Activated CD8-positive, alpha-beta memory T cell treated with anti-CD3 and anti-CD28 coated beads for 24 hours (primary cell): ENCODE measurements at regions not wholly inside any gene's neighbourhood (a gene's known extent, or its start where the extent isn't known, plus 50 kb on each side); places are given as distances from the start of the nearest gene placed in this dataset.
"Not testable (repeated sequence)": the region's sequence is repeated elsewhere in the genome, so short reads cannot be mapped to it uniquely, and the experiment has no call there.

Experiments
- DNase-seq: peaks from one replicate; pipeline ENCODE4 v3.0.0-alpha.2; 2020

DNA sequence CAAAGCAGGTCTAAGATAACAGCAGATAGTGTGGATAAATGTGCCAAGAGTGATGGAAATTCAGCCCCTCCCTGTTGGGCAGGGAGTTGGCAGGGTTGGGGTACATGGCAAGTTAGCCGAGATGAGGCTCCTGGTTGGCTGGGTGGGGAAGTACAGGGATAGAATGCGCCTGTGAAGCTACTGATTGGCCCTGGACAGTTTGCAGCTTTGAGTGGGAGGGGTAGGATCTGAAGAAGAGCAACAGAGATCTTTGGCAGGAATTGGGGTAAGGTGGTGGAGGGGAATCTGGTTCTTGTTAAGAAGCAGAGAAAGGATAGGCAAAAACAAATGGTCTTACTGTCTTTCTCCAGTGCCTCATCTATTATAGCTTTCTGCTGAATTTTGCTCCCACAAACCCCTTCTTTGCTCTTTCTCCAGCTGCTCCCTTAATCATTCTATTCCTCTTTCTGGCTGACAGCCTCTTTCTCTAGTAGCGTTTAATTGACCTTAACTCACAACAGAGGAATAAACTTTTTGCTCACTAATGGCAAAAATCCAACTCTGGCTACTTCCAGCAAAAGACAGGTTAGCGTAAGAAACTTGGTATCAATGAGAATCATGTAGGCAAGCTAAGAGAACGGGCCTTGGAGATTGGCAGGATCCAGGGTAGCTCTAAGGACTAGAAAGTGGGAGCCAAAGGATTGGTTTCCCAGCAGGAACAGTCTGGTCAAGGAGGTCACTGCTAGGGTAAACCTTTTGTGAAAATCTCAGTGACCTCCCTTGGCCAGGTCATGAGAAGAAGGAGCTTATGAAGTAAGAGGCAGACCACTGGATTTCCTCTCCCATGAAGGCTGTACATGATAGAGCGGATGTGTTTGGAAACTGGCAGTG lies 86.3 kb upstream of the CARMIL1 start:
- no peak for DNase-seq

DNA sequence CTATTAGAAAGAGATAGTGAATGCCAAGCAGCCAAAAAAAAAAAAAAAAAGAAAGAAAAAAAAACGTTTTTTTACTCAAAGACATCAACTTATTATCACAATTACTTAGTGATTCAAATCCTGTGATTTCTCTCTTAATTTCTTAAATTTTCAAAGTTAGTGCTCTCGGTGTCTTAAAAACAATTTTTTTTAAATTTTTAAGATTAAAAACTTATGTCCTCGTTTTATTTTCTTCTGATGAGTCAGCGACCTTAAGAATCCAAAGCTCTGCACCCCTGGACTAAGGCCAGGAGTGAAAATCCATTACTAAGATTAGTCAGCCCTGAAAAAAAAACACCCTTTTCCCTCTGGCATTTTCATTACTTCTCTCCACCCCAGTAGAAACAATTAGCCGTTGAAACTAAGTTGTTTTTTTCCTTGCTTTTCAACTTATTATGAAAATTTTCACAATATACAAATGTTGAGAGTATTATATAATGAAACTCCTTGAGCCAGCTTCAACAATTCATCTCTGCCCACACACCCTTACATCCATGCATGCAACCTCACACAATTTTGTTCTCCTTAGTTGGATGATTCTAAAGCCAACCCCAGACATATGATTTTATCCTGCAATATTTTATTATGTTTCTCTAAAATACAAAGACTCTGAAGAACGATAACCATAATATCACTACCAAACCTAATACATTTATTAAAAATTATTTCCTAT lies 85.6 kb upstream of the CARMIL1 start:
- no peak for DNase-seq

DNA sequence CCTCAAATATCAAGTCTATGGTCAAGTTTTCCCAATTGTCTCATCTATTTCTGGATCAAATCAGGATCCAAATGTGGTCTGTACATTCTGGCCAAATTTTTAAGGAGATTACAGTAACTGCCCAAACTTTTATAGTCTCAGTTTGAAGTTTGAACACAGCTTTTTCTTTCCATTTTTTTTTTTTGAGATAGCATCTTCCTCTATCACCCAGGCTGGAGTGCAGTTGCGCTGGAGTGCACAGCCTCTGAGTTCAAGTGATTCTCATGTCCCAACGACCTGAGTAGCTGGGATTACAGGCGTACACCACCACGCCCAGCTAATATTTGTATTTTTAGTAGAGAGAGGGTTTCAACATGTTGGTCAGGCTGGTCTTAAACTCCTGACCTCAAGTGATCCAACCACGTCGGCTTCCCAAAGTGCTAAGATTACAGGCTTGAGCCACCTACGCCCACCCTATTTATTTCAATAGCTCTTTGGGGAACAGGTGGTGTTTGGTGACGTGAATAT lies 84.9 kb upstream of the CARMIL1 start:
- DNase-seq = no peak

DNA sequence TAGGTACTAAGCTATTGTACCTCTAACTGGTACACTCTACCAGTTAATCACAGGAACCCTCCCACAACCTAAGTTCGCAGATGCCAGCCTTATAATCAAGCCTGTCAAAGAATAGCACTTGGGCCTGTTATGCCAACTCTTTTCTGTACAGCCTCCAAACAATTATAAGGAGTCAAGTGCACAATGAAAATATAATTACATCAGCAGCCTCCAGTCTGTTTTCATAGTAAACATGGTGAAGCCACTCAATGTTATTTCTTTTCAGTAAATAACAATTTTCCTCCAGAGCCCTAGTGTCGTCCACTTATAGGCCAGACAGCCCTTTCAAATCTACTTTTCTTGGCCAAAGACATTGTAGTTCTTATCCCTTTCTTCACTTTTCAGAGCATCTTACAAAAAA lies 82.7 kb upstream of the CARMIL1 start:
- DNase-seq = no peak

DNA sequence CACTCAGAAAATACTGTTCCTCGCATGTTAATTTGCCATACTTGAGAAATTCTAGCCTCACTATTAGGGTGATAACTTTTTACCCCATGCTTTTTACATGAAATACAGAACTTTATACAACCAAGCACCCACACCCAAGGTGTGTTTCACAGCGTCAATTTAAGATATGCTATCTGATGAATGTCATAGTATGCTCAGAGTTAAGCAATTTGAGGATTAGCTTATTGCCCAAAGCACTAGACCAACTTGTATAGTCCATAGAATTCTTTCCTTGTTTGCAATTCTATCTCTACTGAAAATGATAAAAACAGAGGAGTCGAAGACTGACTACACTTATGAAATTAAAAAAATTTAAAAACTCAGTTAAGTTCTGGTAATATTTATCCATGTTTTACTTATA lies 82.1 kb upstream of the CARMIL1 start:
- DNase-seq = no peak

DNA sequence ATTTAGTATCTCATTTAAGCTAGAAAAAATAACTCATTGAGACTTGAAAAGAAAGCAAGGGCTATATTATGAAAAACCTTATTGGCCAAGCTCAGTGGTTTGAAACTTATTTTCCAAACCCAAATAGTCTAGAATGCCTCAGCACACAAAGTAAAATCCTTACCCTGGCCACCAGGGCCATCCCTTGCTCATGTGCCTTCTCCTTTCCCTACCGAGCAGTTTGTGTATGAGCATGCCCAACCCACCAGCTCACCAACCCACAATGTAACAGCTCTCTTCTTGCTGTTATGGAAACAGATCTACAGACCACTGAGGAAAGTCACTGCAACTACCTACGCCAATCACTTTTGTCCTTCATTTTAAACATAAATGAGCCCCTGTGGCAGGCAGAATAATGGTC lies 79.6 kb upstream of the CARMIL1 start:
- no peak for DNase-seq

DNA sequence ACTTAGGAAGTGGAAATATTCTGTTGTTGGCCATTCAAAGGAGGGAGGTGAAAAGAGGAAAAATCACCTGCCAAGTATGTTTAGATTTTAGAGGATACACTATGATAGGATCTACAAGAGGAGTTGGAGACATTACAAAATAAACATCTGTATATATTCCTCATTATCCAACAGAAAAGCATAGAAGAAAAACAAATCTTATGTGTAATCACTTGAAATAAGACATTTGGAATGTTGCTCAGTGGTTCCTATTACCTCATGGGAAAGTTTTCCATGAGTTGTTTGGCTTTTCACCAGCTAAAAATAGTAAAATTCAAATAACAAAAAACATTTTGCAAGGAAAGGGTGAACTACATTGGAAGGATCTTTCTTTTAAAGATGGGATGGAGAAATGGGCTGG lies 76.7 kb upstream of the CARMIL1 start:
- DNase-seq = no peak

DNA sequence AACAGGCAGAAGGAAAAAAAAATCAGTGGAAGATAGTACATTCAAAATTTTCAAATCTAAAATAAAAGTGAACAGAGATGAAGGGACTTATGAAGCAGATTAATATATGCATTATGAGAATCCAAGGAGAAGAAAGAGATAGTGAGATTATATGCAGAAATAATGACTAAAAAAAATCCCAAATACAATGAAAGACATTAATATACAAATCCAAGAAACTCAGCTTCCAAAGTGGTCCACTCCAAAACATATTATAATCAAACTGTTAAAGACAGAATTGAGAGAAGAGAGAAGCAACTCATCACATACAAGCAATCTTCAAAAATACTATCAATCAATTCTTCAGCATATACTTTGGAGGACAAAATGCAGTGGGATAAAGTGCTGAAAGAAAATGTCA lies 73.5 kb upstream of the CARMIL1 start:
- DNase-seq = no peak

DNA sequence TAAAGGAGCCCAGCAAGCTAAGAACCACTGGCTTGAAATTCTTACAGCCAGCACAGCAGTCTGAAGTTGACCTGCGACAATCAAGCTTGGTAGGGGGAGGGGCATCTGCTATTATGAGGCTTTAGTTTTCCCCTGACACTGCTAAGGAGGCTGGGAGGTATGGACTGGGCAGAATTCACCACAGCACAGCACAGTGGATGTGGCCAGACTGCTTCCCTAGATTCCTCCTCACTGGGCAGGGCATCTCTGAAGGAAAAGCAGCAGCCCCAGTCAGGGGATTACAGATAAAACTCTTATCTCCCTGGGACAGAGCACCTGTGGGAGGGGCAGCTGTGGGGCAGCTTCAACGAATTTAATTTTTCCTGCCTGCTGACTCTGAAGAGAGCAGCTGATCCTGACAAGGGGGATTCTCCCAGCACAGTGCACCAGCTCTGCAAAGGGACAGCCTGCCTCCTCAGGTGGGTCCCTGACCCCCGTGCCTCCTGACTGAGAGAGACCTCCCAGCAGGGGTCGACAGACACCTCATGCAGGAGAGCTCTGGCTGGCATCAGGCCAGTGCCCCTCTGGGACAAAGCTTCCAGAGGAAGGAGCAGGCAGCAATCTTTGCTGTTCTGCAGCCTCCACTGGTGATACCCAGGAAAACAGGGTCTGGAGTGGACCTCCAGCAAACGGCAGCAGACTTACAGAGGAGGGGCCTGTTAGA lies 71.6 kb upstream of the CARMIL1 start:
- not testable (repeated sequence) for DNase-seq

DNA sequence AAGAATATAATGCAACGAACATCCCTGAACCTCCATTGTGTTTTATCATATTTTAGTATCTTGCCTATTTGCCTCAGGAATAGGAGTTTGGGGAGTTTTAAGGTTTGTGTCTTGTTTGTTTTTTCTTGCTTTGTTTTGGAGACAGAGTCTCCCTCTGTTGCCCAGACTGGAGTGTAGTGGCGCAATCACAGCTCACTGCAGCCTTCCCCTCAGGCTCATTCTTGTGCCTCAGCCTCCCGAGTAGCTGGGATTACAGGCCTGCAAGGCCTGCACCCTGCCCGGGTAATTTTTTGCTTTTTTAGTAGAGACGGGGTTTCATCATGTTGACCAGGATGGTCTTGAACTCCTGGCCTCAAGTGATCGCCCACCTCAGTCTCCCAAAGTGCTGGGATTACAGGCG lies 63.3 kb upstream of the CARMIL1 start:
- no peak for DNase-seq

DNA sequence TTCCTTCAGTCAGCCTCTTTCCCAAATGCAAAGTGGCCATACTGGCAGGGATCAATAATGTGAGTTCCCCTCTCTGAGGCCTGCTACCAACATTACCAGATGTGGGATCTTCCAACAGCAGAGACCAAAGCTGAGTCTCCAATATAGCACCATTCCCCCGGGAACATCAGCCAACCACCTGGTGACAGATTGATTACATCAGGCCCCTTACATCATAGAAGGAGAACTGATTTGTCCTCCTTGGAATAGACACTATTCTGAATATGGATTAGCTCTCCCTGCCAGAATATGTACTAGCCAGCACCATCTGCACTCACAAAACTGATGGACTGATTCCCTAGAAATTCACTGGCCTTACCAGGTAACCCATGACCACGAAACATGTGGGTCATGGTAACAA lies 61.9 kb upstream of the CARMIL1 start:
- DNase-seq = no peak

DNA sequence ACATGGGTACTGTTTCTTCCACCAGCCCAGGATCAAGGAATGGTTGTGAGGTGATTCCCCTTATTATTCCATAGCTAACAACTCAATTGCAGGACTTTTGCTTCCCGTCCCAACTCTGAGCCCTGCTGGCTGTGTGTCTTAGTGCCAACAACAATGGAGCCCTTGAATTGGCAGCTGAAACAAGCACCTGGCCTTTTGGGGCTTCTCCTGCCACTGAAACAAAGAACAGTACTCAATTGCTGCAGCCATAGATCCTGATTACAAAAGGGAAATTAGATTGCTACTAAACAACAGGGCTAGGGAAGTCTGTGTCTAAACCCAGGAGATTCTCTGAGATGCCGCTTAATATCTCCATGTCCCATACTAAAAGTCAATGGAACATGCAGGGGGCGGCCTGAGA lies 61.3 kb upstream of the CARMIL1 start:
- DNase-seq = no peak

DNA sequence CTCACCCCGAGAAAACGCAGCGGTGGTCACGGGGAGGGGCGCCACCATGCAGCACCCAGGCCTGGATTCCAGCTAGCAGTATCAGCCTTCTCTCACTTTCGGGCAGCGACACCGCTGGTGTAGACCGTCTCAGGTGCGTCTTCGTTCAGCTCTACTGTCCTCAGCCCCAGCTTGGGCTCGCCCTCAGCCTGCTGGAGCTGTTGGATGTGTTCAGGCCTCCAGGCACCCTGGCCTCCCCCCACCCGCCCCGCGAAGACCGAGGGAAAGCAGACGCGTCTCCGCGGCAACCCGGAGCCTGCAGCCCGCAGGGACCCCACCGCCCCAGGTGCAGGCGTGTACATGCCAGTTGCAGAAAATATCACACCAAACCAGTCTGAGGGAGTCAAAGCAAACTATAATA lies 60.8 kb upstream of the CARMIL1 start:
- DNase-seq = no peak

DNA sequence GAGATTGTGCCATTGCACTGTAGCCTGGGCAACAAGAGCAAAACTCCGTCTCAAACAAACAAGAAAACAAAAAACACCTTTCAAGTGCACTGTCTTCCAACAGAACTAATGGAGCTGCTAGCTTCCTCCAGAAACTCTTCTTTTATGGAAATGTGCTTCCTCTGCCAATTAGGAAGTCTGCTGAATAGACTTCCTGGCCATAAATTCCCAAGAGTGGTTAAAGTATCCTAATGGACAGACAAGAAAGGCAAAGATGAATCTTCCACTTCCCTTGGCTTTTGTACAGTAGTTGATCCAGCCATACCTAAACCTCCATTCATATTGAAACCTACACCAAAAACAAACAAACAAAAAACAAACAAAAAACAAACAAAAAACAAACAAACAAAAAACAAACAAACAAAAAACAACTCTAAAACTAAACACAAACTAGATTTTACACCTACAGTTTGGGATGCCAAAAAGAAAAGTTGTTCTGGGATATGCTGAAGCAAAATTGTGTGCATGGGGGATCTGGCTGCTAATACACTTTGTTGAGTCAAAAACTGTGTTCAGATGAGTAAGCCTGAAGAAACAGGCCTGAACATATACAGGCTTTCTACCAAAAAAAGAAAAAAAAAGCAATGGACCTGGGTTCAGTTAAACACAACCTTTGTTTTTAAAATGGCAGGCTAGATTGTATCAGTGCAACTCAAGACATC lies 59.8 kb upstream of the CARMIL1 start:
- DNase-seq = no peak

DNA sequence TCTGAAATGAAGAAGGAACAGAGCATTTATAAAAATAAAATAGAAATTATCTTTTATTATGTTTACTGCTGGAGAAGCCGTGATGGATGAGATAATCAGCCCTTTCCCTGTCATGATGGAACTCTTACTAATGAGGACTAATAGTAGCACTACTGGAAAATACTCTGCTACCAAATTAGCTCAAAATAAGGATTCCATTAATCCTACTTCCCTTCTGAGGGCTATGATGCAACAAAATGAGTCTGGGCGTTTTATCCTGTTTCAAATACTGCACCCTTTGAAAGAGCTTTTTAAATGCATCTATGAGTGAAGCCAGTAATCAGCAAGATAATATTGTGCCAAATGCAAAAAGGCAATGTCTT lies 59.3 kb upstream of the CARMIL1 start:
- DNase-seq = no peak

DNA sequence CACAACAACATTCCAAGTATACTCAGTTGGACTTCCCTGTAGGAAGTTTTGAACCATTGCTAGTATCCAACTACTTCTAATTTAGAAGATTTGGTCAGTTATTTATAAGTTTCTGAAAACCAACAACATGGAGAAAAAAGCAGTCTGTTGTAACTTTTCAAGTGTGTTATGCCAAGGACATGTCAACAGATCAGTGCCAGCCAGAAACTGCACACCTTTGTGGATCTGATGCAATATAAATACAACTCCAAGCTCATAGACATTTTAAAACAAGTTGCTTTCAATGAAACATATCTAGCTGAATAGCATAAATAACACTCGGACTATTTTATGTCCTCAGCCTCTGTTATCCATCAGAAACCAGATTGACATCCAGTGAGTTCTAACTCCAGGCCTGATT lies 58.3 kb upstream of the CARMIL1 start:
- no peak for DNase-seq

DNA sequence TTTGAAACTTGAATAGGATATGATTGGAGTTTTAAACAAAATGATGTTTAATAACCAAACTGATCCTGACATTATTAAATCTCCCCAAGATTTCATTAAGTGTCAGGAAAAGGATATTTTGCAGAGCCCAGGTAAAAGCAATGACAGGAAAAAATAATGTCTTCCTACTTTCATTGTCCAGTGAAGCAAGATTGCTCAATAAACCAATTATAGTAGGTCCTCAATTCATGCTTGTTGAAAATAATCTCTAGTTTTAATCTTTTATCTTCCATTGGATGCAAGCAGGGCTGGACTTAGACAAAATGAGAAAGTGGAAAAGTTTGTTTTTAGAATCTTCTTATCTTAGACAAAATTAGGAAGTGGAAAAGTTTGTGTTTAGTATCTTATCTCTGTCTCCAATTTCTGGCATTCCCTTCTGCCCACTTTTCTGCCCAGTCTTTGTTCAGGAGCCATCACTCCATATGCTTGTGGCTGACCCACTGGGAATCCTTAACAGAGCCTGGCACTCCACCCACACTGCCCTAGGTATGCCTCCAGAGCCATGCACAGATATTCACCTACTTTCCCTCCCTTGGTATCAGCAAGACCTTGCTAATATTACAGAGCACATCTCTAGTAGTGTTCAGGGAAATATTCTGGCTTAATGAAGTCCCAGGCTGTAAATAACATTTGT lies 57.0 kb upstream of the CARMIL1 start:
- no peak for DNase-seq

DNA sequence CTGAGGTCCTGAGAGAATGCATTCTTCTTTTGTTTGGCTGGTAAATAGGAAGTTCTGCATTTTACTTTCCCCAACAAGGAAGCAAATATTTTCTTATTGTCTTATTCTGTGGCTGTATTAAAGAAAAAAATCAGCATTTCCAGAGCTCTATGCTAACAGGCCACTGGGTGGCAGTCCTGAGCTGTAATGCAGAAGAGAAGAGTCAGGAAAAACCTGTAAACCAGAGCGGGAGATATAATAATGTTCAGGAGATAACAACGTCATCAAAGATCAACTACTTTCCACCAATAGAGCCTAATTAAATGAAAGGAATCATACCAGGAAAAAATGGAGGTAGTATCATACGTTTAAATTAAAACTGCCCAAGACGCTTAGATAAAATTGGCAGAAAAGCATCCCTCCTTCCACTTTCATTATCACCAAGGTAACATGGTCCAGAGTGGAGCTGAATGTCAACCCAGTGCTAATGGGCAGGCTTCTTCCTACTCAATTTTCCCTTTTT lies 55.6 kb upstream of the CARMIL1 start:
- peak; percentile 83 for DNase-seq

DNA sequence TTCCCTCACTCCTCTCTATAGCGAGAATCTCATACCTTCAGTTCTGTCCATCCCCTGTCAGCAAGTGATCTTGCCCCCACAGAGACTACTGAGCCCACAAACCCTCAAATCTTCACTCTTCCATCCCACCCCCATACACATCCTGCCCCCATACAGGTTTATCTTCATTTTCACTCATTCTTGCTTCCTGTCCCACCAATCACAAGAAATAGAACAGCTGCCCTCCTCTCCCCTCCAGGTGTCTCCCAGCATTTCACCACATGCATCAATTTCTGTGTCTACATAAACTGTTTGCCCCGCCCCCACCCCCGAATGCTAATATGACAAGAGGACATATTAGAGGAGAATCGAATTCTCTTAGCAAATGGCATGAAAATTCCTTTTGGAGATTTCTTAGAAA lies 54.9 kb upstream of the CARMIL1 start:
- no peak for DNase-seq

DNA sequence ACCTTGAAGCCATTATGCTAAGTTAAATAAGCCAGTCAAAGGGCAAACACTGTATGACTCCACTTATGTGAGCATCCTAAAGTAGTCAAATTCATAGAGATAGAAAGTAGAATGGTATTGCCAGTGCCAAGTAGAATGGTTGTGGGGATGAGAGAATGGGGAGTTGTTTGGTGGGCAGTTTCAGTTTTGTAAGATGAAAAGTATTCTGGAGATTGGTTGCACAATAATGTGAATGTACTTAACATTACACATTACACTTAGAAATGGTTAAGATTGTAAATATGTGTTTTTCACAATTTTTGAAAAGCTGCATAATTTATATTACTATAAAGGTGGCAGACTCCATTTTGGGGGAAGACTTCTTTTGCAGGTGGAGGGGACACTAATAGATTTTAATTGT lies 51.3 kb upstream of the CARMIL1 start:
- no peak for DNase-seq
